OCI-LY1 (cell line): ENCODE measurements at regions not wholly inside any gene's neighbourhood (a gene's known extent, or its start where the extent isn't known, plus 50 kb on each side); places are given as distances from the start of the nearest gene placed in this dataset.

Source experiments
- H2AFZ ChIP-seq: fragments of 200-600 bp; sonication (generic), shearing (Covaris generic); 2 replicates; pipeline ENCODE4 v1.6.0; 2014; ENCODE audit warnings: antibody characterized with exemption, mild to moderate bottlenecking, low read length
- H3F3A ChIP-seq: fragments of 200-600 bp; sonication (generic), shearing (Covaris generic); 2 replicates; pipeline ENCODE4 v1.6.0; 2014; ENCODE audit warnings: mild to moderate bottlenecking, antibody characterized with exemption, low read length, moderate library complexity; ENCODE audit not compliant: insufficient read depth
- H3K27ac ChIP-seq: fragments of 200-600 bp; sonication (generic); 2 replicates; pipeline ENCODE4 v1.5.1; 2014; ENCODE audit warnings: low read length, mixed run types, mild to moderate bottlenecking, low read depth; ENCODE audit not compliant: poor library complexity, severe bottlenecking
- H3K27me3 ChIP-seq: fragments of 200-600 bp; sonication (generic); 2 replicates; pipeline ENCODE4 v1.6.0; 2014; ENCODE audit warnings: antibody characterized with exemption, mild to moderate bottlenecking, low read length, moderate library complexity; ENCODE audit not compliant: insufficient read depth
- H3K36me3 ChIP-seq: fragments of 200-600 bp; sonication (generic); 2 replicates; pipeline ENCODE4 v1.6.1; 2014; ENCODE audit warnings: mild to moderate bottlenecking, antibody characterized with exemption, low read length, moderate library complexity, mixed read lengths; ENCODE audit not compliant: insufficient read depth
- H3K4me1 ChIP-seq: fragments of 200-600 bp; sonication (generic); 2 replicates; pipeline ENCODE4 v1.5.1; 2014; ENCODE audit warnings: mild to moderate bottlenecking, low read length, moderate library complexity; ENCODE audit not compliant: insufficient read depth, severe bottlenecking
- H3K4me2 ChIP-seq: fragments of 200-600 bp; sonication (generic), shearing (Covaris generic); 2 replicates; pipeline ENCODE4 v1.6.1; 2014; ENCODE audit warnings: low read length
- H3K4me3 ChIP-seq: fragments of 200-600 bp; sonication (generic); 2 replicates; pipeline ENCODE4 v1.5.1; 2014; ENCODE audit warnings: low read length, low read depth, mild to moderate bottlenecking, mixed read lengths; ENCODE audit not compliant: poor library complexity, severe bottlenecking
- H3K79me2 ChIP-seq: fragments of 200-600 bp; shearing (Covaris generic); 2 replicates; pipeline ENCODE4 v1.6.1; 2016; ENCODE audit warnings: mixed run types, low read length, mixed read lengths; ENCODE audit not compliant: insufficient read depth
- H3K9ac ChIP-seq: fragments of 200-600 bp; sonication (generic), shearing (Covaris generic); 2 replicates; pipeline ENCODE4 v1.6.1; 2014; ENCODE audit warnings: mild to moderate bottlenecking, low read length, mixed read lengths
- H3K9me2 ChIP-seq: fragments of 200-600 bp; sonication (generic), shearing (Covaris generic); 2 replicates; pipeline ENCODE4 v1.6.1; 2014; ENCODE audit warnings: low read depth, mild to moderate bottlenecking, low read length, mixed read lengths
- H3K9me3 ChIP-seq: fragments of 200-600 bp; shearing (Covaris generic); 2 replicates; pipeline ENCODE4 v1.6.1; 2014; ENCODE audit warnings: low read length, mixed read lengths
- H4K20me1 ChIP-seq: fragments of 200-600 bp; sonication (generic), shearing (Covaris generic); 2 replicates; pipeline ENCODE4 v1.6.0; 2016; ENCODE audit warnings: mild to moderate bottlenecking, low read length; ENCODE audit not compliant: insufficient read depth
- EZH2 ChIP-seq: fragments of 200-600 bp; sonication (generic), shearing (Covaris generic); IDR thresholded peaks from 2 replicates; pipeline ENCODE4 v1.8.0; 2017; ENCODE audit warnings: borderline replicate concordance, mixed run types, mild to moderate bottlenecking, antibody characterized with exemption, low read length, moderate library complexity, mixed read lengths
- TF ChIP-seq, protein P1 (sequence below): fragments of 200-600 bp; sonication (generic), shearing (Covaris generic); IDR thresholded peaks from 2 replicates; pipeline ENCODE4 v1.5.1; 2017; ENCODE audit warnings: mild to moderate bottlenecking, antibody characterized with exemption, low read length, moderate library complexity, mixed read lengths

GRCh38 chr6:76510489-76510888 is 438.0 kb upstream of the IMPG1 start:
- Histone ChIP-seq H3K79me2 (no peaks in the 10 kb centered on the region), H3K27me3 (no peaks in the 10 kb centered on the region), H3K36me3 (no peaks in the 10 kb centered on the region), H3K9me2 (no peaks in the 10 kb centered on the region), H2AFZ (no peak overlapping the region), H3K4me3 (no peak overlapping the region), H3K4me2 (no peak overlapping the region), H3F3A (no peaks in the 10 kb centered on the region), H3K9ac (no peak overlapping the region), H4K20me1 (no peaks in the 10 kb centered on the region), H3K27ac (no peak overlapping the region), H3K9me3 (no peaks in the 10 kb centered on the region), H3K4me1 (no peaks in the 10 kb centered on the region)
- TF ChIP-seq, protein P1, sequence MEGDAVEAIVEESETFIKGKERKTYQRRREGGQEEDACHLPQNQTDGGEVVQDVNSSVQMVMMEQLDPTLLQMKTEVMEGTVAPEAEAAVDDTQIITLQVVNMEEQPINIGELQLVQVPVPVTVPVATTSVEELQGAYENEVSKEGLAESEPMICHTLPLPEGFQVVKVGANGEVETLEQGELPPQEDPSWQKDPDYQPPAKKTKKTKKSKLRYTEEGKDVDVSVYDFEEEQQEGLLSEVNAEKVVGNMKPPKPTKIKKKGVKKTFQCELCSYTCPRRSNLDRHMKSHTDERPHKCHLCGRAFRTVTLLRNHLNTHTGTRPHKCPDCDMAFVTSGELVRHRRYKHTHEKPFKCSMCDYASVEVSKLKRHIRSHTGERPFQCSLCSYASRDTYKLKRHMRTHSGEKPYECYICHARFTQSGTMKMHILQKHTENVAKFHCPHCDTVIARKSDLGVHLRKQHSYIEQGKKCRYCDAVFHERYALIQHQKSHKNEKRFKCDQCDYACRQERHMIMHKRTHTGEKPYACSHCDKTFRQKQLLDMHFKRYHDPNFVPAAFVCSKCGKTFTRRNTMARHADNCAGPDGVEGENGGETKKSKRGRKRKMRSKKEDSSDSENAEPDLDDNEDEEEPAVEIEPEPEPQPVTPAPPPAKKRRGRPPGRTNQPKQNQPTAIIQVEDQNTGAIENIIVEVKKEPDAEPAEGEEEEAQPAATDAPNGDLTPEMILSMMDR, result no peak
- no peak for TF ChIP-seq EZH2

DNA sequence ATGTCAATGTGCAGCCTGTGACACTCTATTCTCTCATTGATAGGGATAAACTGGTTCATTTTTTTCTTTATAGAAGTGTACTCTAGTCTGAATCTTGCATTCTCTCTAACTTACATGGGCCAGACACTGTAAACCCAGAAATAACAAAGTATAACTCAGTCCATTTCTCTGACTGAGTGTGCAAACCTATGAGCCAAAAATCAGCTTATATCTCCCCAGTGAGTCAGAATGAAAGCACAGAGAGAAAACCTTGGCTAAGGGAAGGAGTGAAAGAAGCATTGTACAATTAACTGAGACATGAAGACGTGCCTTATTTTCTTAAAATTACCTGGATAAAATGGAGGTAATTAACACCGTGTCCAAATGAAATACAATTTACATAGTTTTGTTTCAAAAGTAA is 436.9 kb upstream of the IMPG1 start:
- H2AFZ ChIP-seq, result no peak overlapping the region
- no peaks in the 10 kb centered on the region for H3K9me2 ChIP-seq
- no peak overlapping the region for H3K27ac ChIP-seq
- H3K9me3 ChIP-seq, result no peaks in the 10 kb centered on the region
- H3K36me3 ChIP-seq, result no peaks in the 10 kb centered on the region
- no peak overlapping the region for H3K4me2 ChIP-seq
- no peaks in the 10 kb centered on the region for H3F3A ChIP-seq
- H3K27me3 ChIP-seq, result no peaks in the 10 kb centered on the region
- no peaks in the 10 kb centered on the region for H4K20me1 ChIP-seq
- no peak for TF ChIP-seq EZH2
- TF ChIP-seq, protein P1, result no peak
- no peak overlapping the region for H3K9ac ChIP-seq
- no peaks in the 10 kb centered on the region for H3K4me1 ChIP-seq
- no peaks in the 10 kb centered on the region for H3K79me2 ChIP-seq
- H3K4me3 ChIP-seq, result no peak overlapping the region

GRCh38 chr6:76506808-76507207 is 434.3 kb upstream of the IMPG1 start:
- Histone ChIP-seq H3K9me2 (no peaks in the 10 kb centered on the region), H3K36me3 (no peaks in the 10 kb centered on the region), H3K9ac (no peak overlapping the region)

More at GRCh38 chr6:76506808-76507207, 434.3 kb upstream of the IMPG1 start:
- H3K27me3 ChIP-seq, result no peaks in the 10 kb centered on the region
- no peaks in the 10 kb centered on the region for H3K4me1 ChIP-seq
- H3K4me3 ChIP-seq, result no peak overlapping the region
- no peak overlapping the region for H3K27ac ChIP-seq
- H3K79me2 ChIP-seq, result no peaks in the 10 kb centered on the region
- no peak overlapping the region for H2AFZ ChIP-seq
- H4K20me1 ChIP-seq, result no peaks in the 10 kb centered on the region
- H3K4me2 ChIP-seq, result no peak overlapping the region
- no peak for TF ChIP-seq EZH2
- TF ChIP-seq, protein P1, result no peak
- H3K9me3 ChIP-seq, result no peaks in the 10 kb centered on the region
- no peaks in the 10 kb centered on the region for H3F3A ChIP-seq
